RPMI8226 (cell line): ENCODE measurements at regions not wholly inside any gene's neighbourhood (a gene's known extent, or its start where the extent isn't known, plus 50 kb on each side); places are given as distances from the start of the nearest gene placed in this dataset.
A peak's percentile ranks its signal among the peaks of the same experiment; 100 is the strongest.

Source experiments
- DNase-seq: peaks from one replicate; pipeline ENCODE4 v3.0.0-alpha.2; 2015

DNA sequence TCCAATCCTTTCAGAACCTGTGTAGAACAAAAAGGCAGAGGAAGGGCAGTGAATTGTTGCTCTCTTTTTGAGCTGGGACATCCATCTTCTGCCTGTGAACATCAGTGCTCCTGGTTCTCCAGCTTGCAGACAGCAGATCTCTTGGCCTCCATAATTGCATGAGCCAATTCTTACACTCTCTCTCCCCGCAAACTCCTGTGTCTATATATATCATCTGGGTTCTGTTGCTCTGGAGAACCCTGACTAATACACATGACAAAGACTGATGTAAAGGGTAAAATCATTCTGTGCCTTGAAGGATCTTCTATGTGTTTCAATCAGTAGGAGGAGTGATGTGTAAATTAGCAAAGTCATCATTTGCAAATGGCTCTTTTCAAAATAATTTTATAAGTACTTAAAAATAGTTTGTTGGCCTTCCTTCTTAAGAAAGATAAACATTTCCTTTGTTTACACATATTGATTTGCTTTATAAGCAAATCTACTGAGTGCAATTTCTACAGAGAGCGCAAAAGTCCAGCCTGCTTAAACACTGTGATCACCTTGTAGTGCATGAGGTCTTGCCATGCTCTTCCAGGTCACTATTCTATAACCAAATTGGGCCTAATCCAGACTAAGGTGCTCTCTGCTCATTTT lies 154.9 kb upstream of the ANKRD28 start:
- no peak for DNase-seq

DNA sequence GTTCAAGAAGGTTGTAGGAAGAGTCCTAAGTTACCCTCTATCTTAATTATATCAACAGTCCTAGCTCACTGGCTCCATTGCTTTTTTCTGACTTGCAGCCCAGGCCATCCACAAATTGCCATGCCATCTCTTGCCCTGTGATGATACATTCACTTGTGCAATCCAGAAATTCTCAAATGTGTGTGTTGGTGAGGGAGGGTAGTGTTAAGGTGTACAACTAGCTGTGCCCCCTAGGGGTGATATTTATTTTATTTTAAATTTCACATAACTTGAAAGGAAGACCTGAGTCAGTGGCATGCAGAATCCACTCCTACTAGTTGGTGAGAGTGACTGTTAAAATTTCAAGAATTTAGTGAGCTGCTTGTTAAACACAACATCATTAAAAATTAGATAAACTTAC lies 156.1 kb upstream of the ANKRD28 start:
- no peak for DNase-seq

DNA sequence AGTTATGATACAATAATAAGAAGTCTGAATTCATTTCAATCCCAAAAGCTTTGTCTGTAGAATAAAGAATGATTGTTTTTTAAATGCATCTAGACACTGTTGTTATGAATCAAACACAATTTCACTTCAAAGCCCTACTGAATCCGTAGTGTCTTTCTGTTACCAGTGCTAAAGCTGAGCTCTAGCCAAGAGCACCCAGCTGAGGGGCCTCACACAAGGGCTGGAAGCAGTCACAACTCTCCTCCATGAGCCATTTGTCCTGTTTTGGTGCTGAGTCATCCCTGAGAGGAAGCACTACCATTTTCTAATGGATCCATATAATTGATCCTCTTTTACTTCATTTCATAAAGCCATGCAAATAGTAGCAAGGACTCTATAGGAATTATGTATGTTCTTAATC lies 158.2 kb upstream of the ANKRD28 start:
- no peak for DNase-seq

- DNase-seq = no peak
Observed at GRCh38 chr3:15958692-15959433, 161.1 kb upstream of the ANKRD28 start.

GRCh38 chr3:15959434-15959811 lies 161.6 kb upstream of the ANKRD28 start:
- DNase-seq = no peak

- DNase-seq = no peak
Observed at GRCh38 chr3:15964605-15965442, 167.0 kb upstream of the ANKRD28 start.

DNA sequence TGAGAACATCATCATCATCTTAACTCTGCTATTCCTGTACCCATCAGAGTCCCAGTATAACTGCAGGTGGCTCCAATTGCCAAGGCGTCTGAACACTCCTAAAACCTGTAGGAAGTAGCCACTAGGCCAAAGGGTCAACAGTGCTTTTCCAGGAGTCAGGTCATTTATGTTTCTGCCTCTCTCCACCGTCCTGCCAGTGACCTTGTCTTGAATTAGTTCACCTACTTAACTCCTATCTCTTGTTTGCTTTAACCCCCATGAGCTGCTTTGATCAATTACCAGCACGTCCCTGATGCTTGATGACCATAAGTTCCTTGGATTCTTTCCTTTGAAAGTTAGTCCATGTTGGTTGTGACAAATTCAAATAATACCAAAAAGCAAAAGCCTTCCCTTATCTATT lies 169.8 kb upstream of the ANKRD28 start:
- no peak for DNase-seq

GRCh38 chr3:15969874-15970640 lies 172.3 kb upstream of the ANKRD28 start:
- peak; percentile 39 for DNase-seq

DNA sequence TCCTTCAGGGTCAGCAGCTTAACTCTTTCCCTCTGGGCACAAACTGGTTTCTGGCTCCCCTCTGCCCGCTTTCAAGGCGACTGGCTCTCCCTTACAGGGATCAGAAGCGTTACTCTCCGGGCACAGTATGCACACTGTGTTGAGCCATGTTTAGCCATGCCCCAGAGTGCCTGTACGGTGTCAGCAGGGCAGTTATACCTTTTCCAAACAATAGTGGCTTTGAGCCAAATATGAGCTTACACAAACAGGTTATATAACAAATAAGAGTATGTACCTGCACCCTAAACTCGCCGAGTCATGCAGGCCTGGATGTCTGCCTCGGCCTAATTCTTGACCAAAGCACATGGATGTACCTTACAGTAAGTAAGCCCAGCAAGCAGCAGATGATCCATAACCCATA lies 175.6 kb upstream of the ANKRD28 start:
- no peak for DNase-seq

DNA sequence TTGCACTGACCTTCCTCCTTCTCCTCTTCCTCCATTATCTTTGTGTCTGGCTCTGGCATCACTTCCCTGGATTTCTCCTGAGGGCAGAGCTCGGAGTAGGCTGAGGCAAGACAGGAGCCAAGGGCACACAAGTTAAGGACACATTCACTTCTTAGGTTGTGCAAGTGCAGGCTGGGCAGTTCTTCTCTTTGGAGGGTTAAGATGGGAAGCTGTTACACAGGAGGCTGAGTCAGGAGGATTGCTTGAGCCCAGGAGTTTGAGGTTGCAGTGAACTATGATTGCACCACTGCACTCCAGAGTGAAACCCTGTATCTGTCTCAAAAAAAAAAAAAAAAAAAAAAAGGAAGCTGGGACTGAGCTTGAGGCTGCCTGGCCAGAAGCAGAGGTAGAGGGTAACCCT lies 176.2 kb upstream of the ANKRD28 start:
- no peak for DNase-seq

DNA sequence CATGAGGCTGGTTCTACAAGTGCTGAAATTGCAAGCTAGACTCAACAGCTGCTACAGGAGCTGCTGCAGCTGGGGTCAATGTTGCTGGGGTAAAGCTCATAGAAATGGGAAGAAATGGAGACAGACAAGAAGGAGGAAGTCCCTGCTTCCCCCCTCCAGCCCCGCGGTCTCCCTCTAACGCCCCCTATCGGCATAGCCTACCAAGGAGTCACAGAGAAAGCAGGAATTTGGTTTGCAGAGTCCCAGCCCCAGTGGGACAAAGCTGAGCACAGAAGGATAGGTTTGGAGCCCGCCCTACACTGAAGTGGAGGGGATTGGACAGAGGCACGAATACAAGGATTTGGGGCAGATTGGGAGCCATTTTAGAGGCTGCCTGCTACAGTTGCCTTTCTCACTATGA lies 176.9 kb upstream of the ANKRD28 start:
- peak; percentile 59 for DNase-seq

- no peak for DNase-seq
Observed at GRCh38 chr3:15976524-15976923, 178.7 kb upstream of the ANKRD28 start.

GRCh38 chr3:15977090-15977489 lies 179.3 kb upstream of the ANKRD28 start:
- DNase-seq = no peak

DNA sequence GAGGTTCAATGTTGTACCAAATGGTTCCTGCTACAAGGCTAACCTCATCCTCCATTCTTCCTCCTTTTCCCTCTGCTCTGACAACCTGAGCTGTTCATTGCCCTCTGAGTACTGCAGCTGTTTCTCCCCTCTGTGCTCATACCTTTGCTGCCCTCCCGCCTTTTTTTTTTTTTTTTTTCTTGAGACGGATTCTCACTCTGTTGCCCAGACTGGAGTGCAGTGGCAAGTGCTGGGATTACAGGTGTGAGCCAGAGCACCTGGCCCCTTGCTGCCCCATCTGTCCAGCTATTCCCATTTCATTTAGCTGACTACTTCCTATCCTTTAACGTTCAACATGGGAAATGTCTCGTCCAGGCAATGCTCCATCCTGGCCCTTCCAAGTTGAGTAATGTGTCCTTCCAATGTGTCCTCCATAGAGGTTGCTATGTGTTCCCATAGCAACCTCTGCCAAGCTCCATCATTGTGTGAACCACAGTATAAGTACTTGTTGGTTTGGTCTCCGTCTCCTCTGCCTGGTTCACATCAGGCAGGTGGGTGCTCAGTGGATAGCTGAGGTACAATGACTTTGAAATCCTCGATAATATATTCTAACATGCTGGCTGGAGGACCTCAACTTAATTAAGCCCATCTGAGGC lies 179.9 kb upstream of the ANKRD28 start:
- DNase-seq = no peak

GRCh38 chr3:15978801-15979200 lies 181.0 kb upstream of the ANKRD28 start:
- no peak for DNase-seq

GRCh38 chr3:15979495-15979894 lies 181.7 kb upstream of the ANKRD28 start:
- peak; percentile 24 for DNase-seq

- no peak for DNase-seq
Observed at GRCh38 chr3:15979900-15980299, 182.1 kb upstream of the ANKRD28 start.

- DNase-seq = no peak
Observed at GRCh38 chr3:15982243-15982642, 184.5 kb upstream of the ANKRD28 start.

- DNase-seq = no peak
Observed at GRCh38 chr3:15982667-15983196, 185.0 kb upstream of the ANKRD28 start.

DNA sequence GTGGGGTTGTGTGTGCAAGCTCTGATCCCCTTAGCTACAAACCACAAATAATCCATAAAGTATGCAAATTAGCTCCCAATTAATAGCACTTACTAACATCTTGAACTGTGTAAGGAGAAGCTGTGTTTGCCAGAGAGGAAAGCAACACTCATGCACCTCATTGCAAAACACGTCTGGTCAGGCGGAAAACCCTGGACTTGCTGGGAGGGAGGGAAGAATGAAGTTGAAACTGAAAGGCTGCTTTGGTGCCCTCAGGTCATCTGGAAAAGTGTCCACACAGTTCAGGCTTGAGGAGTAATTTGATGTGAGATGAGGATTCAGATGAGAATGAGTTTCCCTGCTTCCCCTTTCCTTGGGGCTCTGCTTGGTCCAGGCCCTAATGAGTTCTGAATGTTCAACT lies 185.5 kb upstream of the ANKRD28 start:
- no peak for DNase-seq

DNA sequence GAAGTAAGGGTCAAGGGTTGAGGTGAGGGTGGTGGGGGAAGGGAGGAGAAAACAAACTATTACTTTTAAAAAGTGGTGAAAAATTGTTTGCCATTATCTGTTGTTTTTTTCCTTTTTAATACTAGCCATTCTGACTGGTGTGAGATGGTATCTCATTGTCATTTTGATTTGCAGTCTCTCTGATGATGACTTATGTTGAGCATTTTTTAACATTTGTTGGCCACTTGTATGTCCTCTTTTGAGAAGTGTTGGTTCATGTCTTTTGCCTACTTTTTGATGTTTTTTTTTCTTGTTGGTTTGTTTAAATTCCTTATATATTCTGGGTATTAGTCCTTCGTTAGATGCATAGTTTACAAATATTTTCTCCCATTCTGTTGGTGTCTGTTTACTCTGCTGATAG lies 185.9 kb upstream of the ANKRD28 start:
- DNase-seq = no peak

DNA sequence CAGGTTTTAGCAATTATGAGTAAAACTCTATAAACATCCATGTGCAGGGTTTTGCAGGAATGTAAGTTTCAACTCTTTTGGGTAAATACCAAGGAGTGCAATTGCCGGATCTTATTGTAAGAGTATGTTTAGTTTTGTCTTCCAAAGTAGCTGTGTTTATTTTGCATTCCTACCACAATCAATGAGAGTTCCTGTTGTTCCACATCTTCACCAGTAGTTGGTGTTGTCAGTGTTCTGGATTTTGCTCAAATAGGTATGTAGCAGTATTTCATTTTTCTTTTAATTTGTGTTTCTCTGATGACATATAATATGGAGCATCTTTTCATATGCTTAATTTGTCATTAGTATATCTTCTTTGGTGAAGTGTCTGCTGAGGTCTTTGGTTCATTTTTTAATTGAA lies 185.1 kb upstream of the GALNT15 start:
- no peak for DNase-seq
